ENCODE measurements at regions not wholly inside any gene's neighbourhood (a gene's known extent, or its start where the extent isn't known, plus 50 kb on each side); places are given as distances from the start of the nearest gene placed in this dataset.

GRCh38 chr20:12827816-12828385, 180.9 kb upstream of the SPTLC3 start:
- TF ChIP-seq SUZ12 (IDR thresholded peaks at IDR 0.05) (no peak), NFRKB (IDR thresholded peaks at IDR 0.05) (no peak), FOXA1 (IDR thresholded peaks at IDR 0.05) (no peak), FOXM1 (IDR thresholded peaks at IDR 0.05; ENCODE audit: borderline replicate concordance) (no peak), L3MBTL2 (conservative IDR thresholded peaks at IDR 0.05) (no peak), ELF4 (IDR thresholded peaks at IDR 0.05) (no peak), BHLHE40 (IDR thresholded peaks at IDR 0.05; ENCODE audit: borderline replicate concordance) (no peak)

All from HEK293T (cell line).